Prostate gland (tissue), 2 donors: ENCODE measurements at regions not wholly inside any gene's neighbourhood (a gene's known extent, or its start where the extent isn't known, plus 50 kb on each side); places are given as distances from the start of the nearest gene placed in this dataset.

ENCODE experiments used
- DNase-seq: peaks from one replicate; pipeline ENCODE4 v3.0.0-alpha.2; 2019; ENCODE audit warnings: low spot score
- H3K27ac ChIP-seq, 2 donors: fragments of 200-600 bp; sonication (generic); 2 replicates each; pipeline ENCODE4 v1.5.1; 2017 to 2019
- H3K27me3 ChIP-seq: fragments of 200-600 bp; sonication (generic); replicated peaks from 2 replicates; pipeline ENCODE4 v1.5.1; 2019; ENCODE audit not compliant: insufficient read depth
- H3K36me3 ChIP-seq, 2 donors: fragments of 200-600 bp; sonication (generic); 1 replicate in 1 of 2; 2 replicates in 1 of 2; pipeline versions ENCODE4 v1.5.1 to v1.8.1; 2017 to 2019
- H3K4me1 ChIP-seq: fragments of 200-600 bp; sonication (generic); replicated peaks from 2 replicates; pipeline ENCODE4 v1.5.1; 2019
- H3K4me3 ChIP-seq, 2 donors: fragments of 200-600 bp; sonication (generic); 2 replicates each; pipeline ENCODE4 v1.5.1; 2017 to 2019
- H3K9me3 ChIP-seq: fragments of 200-600 bp; sonication (generic); 2 replicates; pipeline ENCODE4 v1.5.1; 2017
- CTCF ChIP-seq, 4 experiments: fragments of 200-600 bp in 2 of 4; fragments of 450-650 bp in 2 of 4; sonication (generic) in 2 of 4; IDR thresholded peaks; 1 replicate in 3 of 4; 2 replicates in 1 of 4; pipeline ENCODE4 v1.5.1; 2016 to 2019; ENCODE audit warnings: antibody characterized with exemption in 4 of 4, mild to moderate bottlenecking in 2 of 4, moderate library complexity in 2 of 4
- POLR2A ChIP-seq: fragments of 450-650 bp; IDR thresholded peaks from one replicate; pipeline ENCODE4 v1.6.1; 2016; ENCODE audit warnings: antibody characterized with exemption, mild to moderate bottlenecking
- POLR2AphosphoS5 ChIP-seq: sonication (generic); formaldehyde crosslinking; IDR thresholded peaks from one replicate; pipeline ENCODE4 v1.6.1; 2017; ENCODE audit warnings: antibody characterized with exemption
- WGBS: methylation state at CpG from one replicate; pipeline ENCODE4 v1.1.5; 2018; 5-methylcytosine and 5-hydroxymethylcytosine counted together
- intact Hi-C: fragments of 100-400 bp; cut with DNase I; formaldehyde crosslinking; loops from one replicate; pipeline ENCODE4 v1.14.2; 2022

GRCh38 chr21:25328736-25329135 lies 278.5 kb downstream of the MRPL39 start:
- Histone ChIP-seq H3K27ac (no peak overlapping the region), H3K27me3 (no peaks in the 10 kb centered on the region), H3K4me1 (no peaks in the 10 kb centered on the region), H3K36me3 (no peaks in the 10 kb centered on the region), H3K4me3 (no peak overlapping the region), H3K9me3 (no peaks in the 10 kb centered on the region)
- DNase-seq: no peak
- TF ChIP-seq POLR2A (no peak), POLR2AphosphoS5 (no peak), CTCF (IDR thresholded peaks at IDR 0.05) (no peak)
- 20% methylated on average over 1 of the region's 1 CpG for WGBS
- intact Hi-C loops: no loop called here

GRCh38 chr21:25326181-25326580 lies 281.1 kb downstream of the MRPL39 start:
- Histone ChIP-seq H3K36me3 (no peaks in the 10 kb centered on the region), H3K9me3 (no peaks in the 10 kb centered on the region), H3K27me3 (no peaks in the 10 kb centered on the region), H3K4me3 (no peak overlapping the region), H3K27ac (no peak overlapping the region), H3K4me1 (no peaks in the 10 kb centered on the region)
- 90% methylated on average over 2 of the region's 2 CpGs for WGBS
- TF ChIP-seq POLR2AphosphoS5 (no peak), POLR2A (no peak), CTCF (IDR thresholded peaks at IDR 0.05) (no peak)
- DNase-seq: no peak
- intact Hi-C loops: no loop called here

GRCh38 chr21:25324666-25325065 lies 282.6 kb downstream of the MRPL39 start:
- WGBS: 88% methylated on average over 6 of the region's 6 CpGs
- Histone ChIP-seq H3K4me1 (no peaks in the 10 kb centered on the region), H3K27me3 (no peaks in the 10 kb centered on the region), H3K36me3 (no peaks in the 10 kb centered on the region), H3K27ac (no peak overlapping the region), H3K9me3 (no peaks in the 10 kb centered on the region), H3K4me3 (no peak overlapping the region)
- TF ChIP-seq POLR2A (no peak), POLR2AphosphoS5 (no peak), CTCF (IDR thresholded peaks at IDR 0.05) (no peak)
- intact Hi-C loops: no loop called here
- DNase-seq: no peak

- no peak overlapping the region for H3K27ac ChIP-seq
- no peak overlapping the region for H3K4me3 ChIP-seq
- H3K4me1 ChIP-seq: no peaks in the 10 kb centered on the region
- H3K27me3 ChIP-seq: no peaks in the 10 kb centered on the region
- no peaks in the 10 kb centered on the region for H3K36me3 ChIP-seq
- TF ChIP-seq POLR2A (no peak), CTCF (IDR thresholded peaks at IDR 0.05) (no peak), POLR2AphosphoS5 (no peak)
- intact Hi-C loops: no loop called here
- 65% methylated on average over 7 of the region's 7 CpGs for WGBS
- H3K9me3 ChIP-seq: no peaks in the 10 kb centered on the region
- DNase-seq: no peak
Measured at GRCh38 chr21:25323356-25323949, 283.8 kb downstream of the MRPL39 start.

- Histone ChIP-seq H3K4me3 (no peak overlapping the region), H3K36me3 (no peaks in the 10 kb centered on the region), H3K4me1 (no peaks in the 10 kb centered on the region), H3K27me3 (no peaks in the 10 kb centered on the region), H3K27ac (no peak overlapping the region), H3K9me3 (no peaks in the 10 kb centered on the region)
- TF ChIP-seq CTCF (IDR thresholded peaks at IDR 0.05): no peak
- TF ChIP-seq POLR2A: no peak
- no peak for TF ChIP-seq POLR2AphosphoS5
- DNase-seq: no peak
- intact Hi-C loops: no loop called here
- WGBS: 92% methylated on average over 1 of the region's 1 CpG
Measured at GRCh38 chr21:25314247-25314646, 293.0 kb downstream of the MRPL39 start.
